Upper lobe of left lung (tissue), 4 donors: ENCODE measurements at regions not wholly inside any gene's neighbourhood (a gene's known extent, or its start where the extent isn't known, plus 50 kb on each side); places are given as distances from the start of the nearest gene placed in this dataset.

Experiments used
- POLR2A ChIP-seq, 4 donors: fragments of 450-650 bp; IDR thresholded peaks; one replicate each; pipeline ENCODE4 v1.5.1; 2016 to 2017; ENCODE audit warnings: antibody characterized with exemption in 4 of 4, mild to moderate bottlenecking in 2 of 4
- TF ChIP-seq, protein P1 (sequence below), 6 experiments: fragments of 450-650 bp in 4 of 6; fragments of 200-600 bp in 2 of 6; sonication (generic) in 2 of 6; IDR thresholded peaks; one replicate each; pipeline ENCODE4 v1.5.1; 2016 to 2019; ENCODE audit warnings: antibody characterized with exemption in 6 of 6

DNA sequence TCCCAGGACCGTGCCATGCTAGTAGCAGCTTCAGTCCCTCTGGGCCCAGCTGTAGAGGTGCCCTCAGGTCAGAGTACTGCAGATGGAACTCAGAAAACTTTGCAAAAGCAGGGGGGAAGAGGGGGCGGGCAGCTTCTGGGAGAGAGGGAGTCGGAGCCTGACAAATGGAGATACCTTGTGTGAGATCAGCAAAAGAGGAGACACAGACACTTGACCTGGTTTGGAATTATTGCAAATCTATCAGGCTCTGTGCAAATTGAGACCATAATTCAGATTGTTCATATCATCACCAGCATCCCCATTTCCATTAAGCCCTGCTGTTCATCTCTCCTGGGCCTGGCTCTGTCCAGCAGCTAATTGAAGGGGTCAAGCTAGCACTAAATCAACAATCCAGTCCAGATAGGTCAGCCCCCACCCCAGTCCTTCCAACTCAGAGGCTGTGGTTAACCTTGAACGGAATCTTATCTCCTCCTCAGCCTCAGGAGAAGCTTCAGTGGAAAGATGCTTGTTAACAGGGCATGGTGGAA lies 292.6 kb upstream of the PLET1 start:
- no peak for TF ChIP-seq POLR2A (IDR thresholded peaks at IDR 0.05)
- TF ChIP-seq, protein P1, sequence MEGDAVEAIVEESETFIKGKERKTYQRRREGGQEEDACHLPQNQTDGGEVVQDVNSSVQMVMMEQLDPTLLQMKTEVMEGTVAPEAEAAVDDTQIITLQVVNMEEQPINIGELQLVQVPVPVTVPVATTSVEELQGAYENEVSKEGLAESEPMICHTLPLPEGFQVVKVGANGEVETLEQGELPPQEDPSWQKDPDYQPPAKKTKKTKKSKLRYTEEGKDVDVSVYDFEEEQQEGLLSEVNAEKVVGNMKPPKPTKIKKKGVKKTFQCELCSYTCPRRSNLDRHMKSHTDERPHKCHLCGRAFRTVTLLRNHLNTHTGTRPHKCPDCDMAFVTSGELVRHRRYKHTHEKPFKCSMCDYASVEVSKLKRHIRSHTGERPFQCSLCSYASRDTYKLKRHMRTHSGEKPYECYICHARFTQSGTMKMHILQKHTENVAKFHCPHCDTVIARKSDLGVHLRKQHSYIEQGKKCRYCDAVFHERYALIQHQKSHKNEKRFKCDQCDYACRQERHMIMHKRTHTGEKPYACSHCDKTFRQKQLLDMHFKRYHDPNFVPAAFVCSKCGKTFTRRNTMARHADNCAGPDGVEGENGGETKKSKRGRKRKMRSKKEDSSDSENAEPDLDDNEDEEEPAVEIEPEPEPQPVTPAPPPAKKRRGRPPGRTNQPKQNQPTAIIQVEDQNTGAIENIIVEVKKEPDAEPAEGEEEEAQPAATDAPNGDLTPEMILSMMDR (IDR thresholded peaks at IDR 0.05) = no peak
